ENCODE measurements at regions not wholly inside any gene's neighbourhood (a gene's known extent, or its start where the extent isn't known, plus 50 kb on each side); places are given as distances from the start of the nearest gene placed in this dataset.

- no peak overlapping the region for H3K4me3 ChIP-seq (ENCODE audit: low read depth, low read length)
- TF ChIP-seq, protein P1, sequence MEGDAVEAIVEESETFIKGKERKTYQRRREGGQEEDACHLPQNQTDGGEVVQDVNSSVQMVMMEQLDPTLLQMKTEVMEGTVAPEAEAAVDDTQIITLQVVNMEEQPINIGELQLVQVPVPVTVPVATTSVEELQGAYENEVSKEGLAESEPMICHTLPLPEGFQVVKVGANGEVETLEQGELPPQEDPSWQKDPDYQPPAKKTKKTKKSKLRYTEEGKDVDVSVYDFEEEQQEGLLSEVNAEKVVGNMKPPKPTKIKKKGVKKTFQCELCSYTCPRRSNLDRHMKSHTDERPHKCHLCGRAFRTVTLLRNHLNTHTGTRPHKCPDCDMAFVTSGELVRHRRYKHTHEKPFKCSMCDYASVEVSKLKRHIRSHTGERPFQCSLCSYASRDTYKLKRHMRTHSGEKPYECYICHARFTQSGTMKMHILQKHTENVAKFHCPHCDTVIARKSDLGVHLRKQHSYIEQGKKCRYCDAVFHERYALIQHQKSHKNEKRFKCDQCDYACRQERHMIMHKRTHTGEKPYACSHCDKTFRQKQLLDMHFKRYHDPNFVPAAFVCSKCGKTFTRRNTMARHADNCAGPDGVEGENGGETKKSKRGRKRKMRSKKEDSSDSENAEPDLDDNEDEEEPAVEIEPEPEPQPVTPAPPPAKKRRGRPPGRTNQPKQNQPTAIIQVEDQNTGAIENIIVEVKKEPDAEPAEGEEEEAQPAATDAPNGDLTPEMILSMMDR (IDR thresholded peaks at IDR 0.05; ENCODE audit: insufficient read depth, low read length, poor library complexity, severe bottlenecking): no peak
- no peaks in the 10 kb centered on the region for H3K36me3 ChIP-seq (ENCODE audit: control insufficient read depth, insufficient read depth, low read length)
- no peak for DNase-seq (ENCODE audit: low read depth)
- no peaks in the 10 kb centered on the region for H3K27me3 ChIP-seq (ENCODE audit: control insufficient read depth, insufficient read depth, low read length)
These were observed 469.1 kb downstream of the PRKD1 start for GRCh38 chr14:29458547-29458946.

DNA sequence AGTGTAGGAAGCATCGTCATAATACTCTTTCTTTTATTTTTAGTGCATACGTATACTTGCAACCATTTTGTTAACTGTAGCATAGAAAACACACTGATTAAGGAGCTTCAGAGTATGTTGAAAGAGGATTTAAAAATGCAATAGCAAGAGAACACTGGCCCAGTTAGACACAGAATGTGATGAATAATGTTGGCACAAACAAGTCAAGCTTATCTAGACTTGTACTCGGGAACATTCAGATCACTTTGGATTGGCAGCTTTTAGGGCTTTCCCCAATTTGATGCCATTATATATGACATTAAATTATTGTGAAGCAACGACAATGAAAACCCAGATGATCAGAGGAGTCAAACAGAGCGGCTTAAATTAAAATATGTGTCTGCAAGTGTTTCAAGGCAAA, 468.1 kb downstream of the PRKD1 start:
- H3K27me3 ChIP-seq (ENCODE audit: control insufficient read depth, insufficient read depth, low read length): no peaks in the 10 kb centered on the region
- no peak overlapping the region for H3K4me3 ChIP-seq (ENCODE audit: low read depth, low read length)
- no peak for DNase-seq (ENCODE audit: low read depth)
- no peaks in the 10 kb centered on the region for H3K36me3 ChIP-seq (ENCODE audit: control insufficient read depth, insufficient read depth, low read length)
- TF ChIP-seq, protein P1 (IDR thresholded peaks at IDR 0.05; ENCODE audit: insufficient read depth, low read length, poor library complexity, severe bottlenecking): no peak

DNA sequence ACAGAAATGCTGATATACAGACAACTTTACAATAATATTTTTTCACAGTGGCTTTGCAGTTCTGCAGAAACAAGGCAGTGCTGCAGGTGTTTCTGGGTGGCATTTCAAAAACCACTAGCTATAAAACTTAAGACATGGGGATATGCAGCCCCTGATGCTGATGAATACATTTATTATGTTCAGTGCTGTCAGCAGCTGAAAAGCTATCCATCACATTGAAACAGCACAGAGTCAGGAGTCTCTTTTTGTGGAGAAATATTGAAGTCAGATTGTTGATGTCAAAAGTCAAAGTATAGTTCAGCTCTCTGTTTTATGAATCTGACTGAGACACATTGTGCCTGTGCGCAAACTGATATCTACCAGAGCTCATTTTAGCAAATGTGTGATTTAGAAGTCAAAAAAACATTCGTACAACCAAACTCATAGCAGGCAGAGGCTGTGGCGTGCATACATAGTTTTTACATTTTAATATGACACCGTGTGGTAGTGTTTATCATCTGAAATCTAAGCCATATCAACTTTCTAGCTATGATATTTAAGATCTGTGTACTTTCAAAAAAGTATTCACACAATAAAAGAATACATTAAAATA, 467.6 kb downstream of the PRKD1 start:
- no peaks in the 10 kb centered on the region for H3K36me3 ChIP-seq (ENCODE audit: control insufficient read depth, insufficient read depth, low read length)
- H3K27me3 ChIP-seq (ENCODE audit: control insufficient read depth, insufficient read depth, low read length): no peaks in the 10 kb centered on the region
- TF ChIP-seq, protein P1 (IDR thresholded peaks at IDR 0.05; ENCODE audit: insufficient read depth, low read length, poor library complexity, severe bottlenecking): no peak
- no peak for DNase-seq (ENCODE audit: low read depth)
- no peak overlapping the region for H3K4me3 ChIP-seq (ENCODE audit: low read depth, low read length)

GRCh38 chr14:29461101-29461500, 466.5 kb downstream of the PRKD1 start:
- TF ChIP-seq, protein P1 (IDR thresholded peaks at IDR 0.05; ENCODE audit: insufficient read depth, low read length, poor library complexity, severe bottlenecking): no peak
- H3K4me3 ChIP-seq (ENCODE audit: low read depth, low read length): no peak overlapping the region
- DNase-seq (ENCODE audit: low read depth): no peak
- no peaks in the 10 kb centered on the region for H3K27me3 ChIP-seq (ENCODE audit: control insufficient read depth, insufficient read depth, low read length)
- H3K36me3 ChIP-seq (ENCODE audit: control insufficient read depth, insufficient read depth, low read length): no peaks in the 10 kb centered on the region

DNA sequence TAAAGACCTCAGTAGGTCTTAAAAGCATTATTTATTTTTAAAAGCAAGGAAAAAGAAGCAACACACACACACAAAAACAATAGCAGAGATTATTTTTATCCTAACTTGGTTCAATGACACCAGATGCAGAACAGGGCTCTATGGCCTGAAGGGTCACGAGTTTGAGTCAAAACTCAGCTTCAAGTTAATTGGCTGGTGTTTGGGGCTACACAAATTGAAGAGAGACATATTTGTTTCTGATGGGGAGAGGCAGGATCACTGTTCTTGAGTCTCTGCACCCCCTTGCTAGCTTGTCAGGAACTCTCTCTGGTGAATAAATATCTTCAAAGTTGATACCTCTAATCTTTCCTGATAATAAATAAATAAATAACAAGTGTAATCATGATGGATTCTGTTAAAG, 466.1 kb downstream of the PRKD1 start:
- TF ChIP-seq, protein P1 (IDR thresholded peaks at IDR 0.05; ENCODE audit: insufficient read depth, low read length, poor library complexity, severe bottlenecking): no peak
- no peaks in the 10 kb centered on the region for H3K36me3 ChIP-seq (ENCODE audit: control insufficient read depth, insufficient read depth, low read length)
- no peak overlapping the region for H3K4me3 ChIP-seq (ENCODE audit: low read depth, low read length)
- DNase-seq (ENCODE audit: low read depth): no peak
- H3K27me3 ChIP-seq (ENCODE audit: control insufficient read depth, insufficient read depth, low read length): no peaks in the 10 kb centered on the region

- Histone ChIP-seq H3K4me3 (ENCODE audit: low read depth, low read length) (no peak overlapping the region), H3K27me3 (ENCODE audit: control insufficient read depth, insufficient read depth, low read length) (no peaks in the 10 kb centered on the region), H3K36me3 (ENCODE audit: control insufficient read depth, insufficient read depth, low read length) (no peaks in the 10 kb centered on the region)
- TF ChIP-seq, protein P1 (IDR thresholded peaks at IDR 0.05; ENCODE audit: insufficient read depth, low read length, poor library complexity, severe bottlenecking): no peak
- no peak for DNase-seq (ENCODE audit: low read depth)
These were observed 465.3 kb downstream of the PRKD1 start for GRCh38 chr14:29462321-29462720.
